Osteoblast (primary cell): ENCODE measurements at regions not wholly inside any gene's neighbourhood (a gene's known extent, or its start where the extent isn't known, plus 50 kb on each side); places are given as distances from the start of the nearest gene placed in this dataset.

ENCODE experiments used
- DNase-seq: peaks from one replicate; pipeline ENCODE4 v3.0.0; 2011; ENCODE audit warnings: low spot score, mixed read lengths; ENCODE audit not compliant: insufficient read length; ENCODE audit errors: missing footprints
- H2AFZ ChIP-seq: 2 replicates; pipeline ENCODE4 v1.6.0; 2011; ENCODE audit warnings: mild to moderate bottlenecking, low read length
- H3K27ac ChIP-seq: 2 replicates; pipeline ENCODE4 v1.5.1; 2011; ENCODE audit warnings: mild to moderate bottlenecking, low read depth, low read length, moderate library complexity
- H3K27me3 ChIP-seq: 2 replicates; pipeline ENCODE4 v1.6.0; 2012; ENCODE audit warnings: mild to moderate bottlenecking, control low read depth, inconsistent platforms, low read length, moderate library complexity; ENCODE audit not compliant: insufficient read depth
- H3K36me3 ChIP-seq: 2 replicates; pipeline ENCODE4 v1.5.1; 2011; ENCODE audit warnings: mild to moderate bottlenecking, low read length, control low read depth, moderate library complexity; ENCODE audit not compliant: insufficient read depth
- H3K4me1 ChIP-seq: 2 replicates; pipeline ENCODE4 v1.5.1; 2011; ENCODE audit warnings: mild to moderate bottlenecking, low read length, control low read depth, moderate library complexity; ENCODE audit not compliant: insufficient read depth
- H3K4me2 ChIP-seq: 2 replicates; pipeline ENCODE4 v1.6.0; 2011; ENCODE audit warnings: mild to moderate bottlenecking, low read length; ENCODE audit not compliant: insufficient read depth
- H3K4me3 ChIP-seq: fragments of 200-600 bp; sonication (generic); 3 replicates; pipeline ENCODE4 v1.5.1; 2012; ENCODE audit warnings: mild to moderate bottlenecking, low read length, inconsistent platforms; ENCODE audit not compliant: insufficient read depth
- H3K79me2 ChIP-seq: 2 replicates; pipeline ENCODE4 v1.6.0; 2012; ENCODE audit warnings: mild to moderate bottlenecking, low read length, control low read depth, inconsistent platforms; ENCODE audit not compliant: insufficient read depth
- H3K9me3 ChIP-seq: 2 replicates; pipeline ENCODE4 v1.5.1; 2011; ENCODE audit warnings: low read depth, low read length, control low read depth
- H4K20me1 ChIP-seq: 2 replicates; pipeline ENCODE4 v1.6.0; 2012; ENCODE audit warnings: mild to moderate bottlenecking, low read length, control low read depth; ENCODE audit not compliant: insufficient read depth
- TF ChIP-seq, protein P1 (sequence below): IDR thresholded peaks from 2 replicates; pipeline ENCODE4 v1.5.1; 2011; ENCODE audit warnings: mild to moderate bottlenecking, low read depth, low read length, moderate library complexity; ENCODE audit errors: extremely low read depth

DNA sequence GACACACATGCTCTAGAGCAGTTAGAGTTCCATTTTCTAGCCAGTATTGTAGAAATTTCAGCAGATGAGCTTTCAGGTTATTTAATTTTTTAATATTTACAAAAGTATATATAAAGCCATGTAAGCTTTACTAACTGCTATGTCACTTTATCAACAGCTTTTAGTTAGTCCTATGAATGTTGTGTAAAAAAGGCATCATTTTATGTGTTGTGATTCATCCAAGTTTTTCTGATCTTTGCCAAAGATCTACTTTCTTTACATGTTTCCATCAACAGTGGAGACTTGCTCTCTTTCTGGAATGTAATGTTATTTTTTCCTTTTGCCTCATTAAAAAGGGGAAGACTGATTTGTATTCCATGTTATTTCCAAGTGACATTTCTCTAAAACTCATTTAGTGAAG lies 125.2 kb upstream of the TFPI start:
- TF ChIP-seq, protein P1, sequence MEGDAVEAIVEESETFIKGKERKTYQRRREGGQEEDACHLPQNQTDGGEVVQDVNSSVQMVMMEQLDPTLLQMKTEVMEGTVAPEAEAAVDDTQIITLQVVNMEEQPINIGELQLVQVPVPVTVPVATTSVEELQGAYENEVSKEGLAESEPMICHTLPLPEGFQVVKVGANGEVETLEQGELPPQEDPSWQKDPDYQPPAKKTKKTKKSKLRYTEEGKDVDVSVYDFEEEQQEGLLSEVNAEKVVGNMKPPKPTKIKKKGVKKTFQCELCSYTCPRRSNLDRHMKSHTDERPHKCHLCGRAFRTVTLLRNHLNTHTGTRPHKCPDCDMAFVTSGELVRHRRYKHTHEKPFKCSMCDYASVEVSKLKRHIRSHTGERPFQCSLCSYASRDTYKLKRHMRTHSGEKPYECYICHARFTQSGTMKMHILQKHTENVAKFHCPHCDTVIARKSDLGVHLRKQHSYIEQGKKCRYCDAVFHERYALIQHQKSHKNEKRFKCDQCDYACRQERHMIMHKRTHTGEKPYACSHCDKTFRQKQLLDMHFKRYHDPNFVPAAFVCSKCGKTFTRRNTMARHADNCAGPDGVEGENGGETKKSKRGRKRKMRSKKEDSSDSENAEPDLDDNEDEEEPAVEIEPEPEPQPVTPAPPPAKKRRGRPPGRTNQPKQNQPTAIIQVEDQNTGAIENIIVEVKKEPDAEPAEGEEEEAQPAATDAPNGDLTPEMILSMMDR: no peak
- no peaks in the 10 kb centered on the region for H3K9me3 ChIP-seq
- H3K36me3 ChIP-seq: no peaks in the 10 kb centered on the region
- H3K27me3 ChIP-seq: no peaks in the 10 kb centered on the region
- H2AFZ ChIP-seq: no peak overlapping the region
- no peak overlapping the region for H3K4me2 ChIP-seq
- no peak overlapping the region for H3K27ac ChIP-seq
- no peaks in the 10 kb centered on the region for H3K79me2 ChIP-seq
- no peaks in the 10 kb centered on the region for H4K20me1 ChIP-seq
- H3K4me3 ChIP-seq: no peak overlapping the region
- H3K4me1 ChIP-seq: no peaks in the 10 kb centered on the region
- DNase-seq: no peak

- TF ChIP-seq, protein P1: no peak
- H3K4me2 ChIP-seq: no peak overlapping the region
- DNase-seq: no peak
- H3K4me1 ChIP-seq: no peaks in the 10 kb centered on the region
- H3K27me3 ChIP-seq: no peaks in the 10 kb centered on the region
- H4K20me1 ChIP-seq: no peaks in the 10 kb centered on the region
- H2AFZ ChIP-seq: no peak overlapping the region
- no peak overlapping the region for H3K27ac ChIP-seq
- H3K9me3 ChIP-seq: no peaks in the 10 kb centered on the region
- no peaks in the 10 kb centered on the region for H3K79me2 ChIP-seq
- no peaks in the 10 kb centered on the region for H3K36me3 ChIP-seq
- H3K4me3 ChIP-seq: no peak overlapping the region
Observed at GRCh38 chr2:187684174-187684573, 129.9 kb upstream of the TFPI start.

- no peak overlapping the region for H3K4me2 ChIP-seq
- H3K4me3 ChIP-seq: no peak overlapping the region
- H2AFZ ChIP-seq: no peak overlapping the region
- H3K27me3 ChIP-seq: no peaks in the 10 kb centered on the region
- H3K9me3 ChIP-seq: no peaks in the 10 kb centered on the region
- no peaks in the 10 kb centered on the region for H3K36me3 ChIP-seq
- no peaks in the 10 kb centered on the region for H3K4me1 ChIP-seq
- TF ChIP-seq, protein P1: no peak
- DNase-seq: no peak
- no peak overlapping the region for H3K27ac ChIP-seq
- H3K79me2 ChIP-seq: no peaks in the 10 kb centered on the region
- no peaks in the 10 kb centered on the region for H4K20me1 ChIP-seq
Observed at GRCh38 chr2:187686416-187687024, 132.3 kb upstream of the TFPI start.

- H4K20me1 ChIP-seq: no peaks in the 10 kb centered on the region
Observed at GRCh38 chr2:187687585-187687984, 133.3 kb upstream of the TFPI start.

More at GRCh38 chr2:187687585-187687984, 133.3 kb upstream of the TFPI start:
- no peak overlapping the region for H3K4me3 ChIP-seq
- no peak overlapping the region for H3K27ac ChIP-seq
- H3K4me2 ChIP-seq: no peak overlapping the region
- no peaks in the 10 kb centered on the region for H3K4me1 ChIP-seq
- H3K36me3 ChIP-seq: no peaks in the 10 kb centered on the region
- no peaks in the 10 kb centered on the region for H3K79me2 ChIP-seq
- H2AFZ ChIP-seq: no peak overlapping the region
- no peaks in the 10 kb centered on the region for H3K27me3 ChIP-seq
- H3K9me3 ChIP-seq: no peaks in the 10 kb centered on the region
- TF ChIP-seq, protein P1: no peak
- no peak for DNase-seq
